ENCODE measurements at regions not wholly inside any gene's neighbourhood (a gene's known extent, or its start where the extent isn't known, plus 50 kb on each side); places are given as distances from the start of the nearest gene placed in this dataset.
A peak's percentile ranks its signal among the peaks of the same experiment; 100 is the strongest.

DNA sequence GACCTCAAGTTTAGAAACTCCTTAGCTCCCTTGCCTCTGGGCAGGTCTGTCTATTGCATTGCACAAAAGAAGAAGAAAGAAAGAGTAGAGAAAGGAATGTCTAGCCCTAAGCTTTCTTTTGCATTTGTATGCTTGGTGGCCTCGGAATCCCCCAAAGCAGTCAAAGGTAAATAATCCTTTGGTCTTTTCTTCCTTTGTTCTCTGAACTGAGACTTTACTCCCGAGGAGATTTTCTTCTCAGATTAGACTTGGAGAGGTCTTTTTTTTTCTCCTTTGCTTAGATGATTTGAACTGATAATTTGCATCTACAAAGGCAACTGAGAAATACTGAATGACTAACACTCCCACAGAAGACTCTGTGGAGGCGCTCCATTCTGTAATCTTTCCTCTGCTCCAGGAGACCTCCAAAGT, 93.2 kb downstream of the AKR1D1 start:
- H3K9me3 Mint-ChIP-seq = peaks cover 43% of the 10 kb centered on the region
- no peak overlapping the region for H3K4me3 Mint-ChIP-seq
- peaks cover 31% of the 10 kb centered on the region for H3K4me1 Mint-ChIP-seq
- peaks cover 10% of the 10 kb centered on the region for H3K36me3 Mint-ChIP-seq (ENCODE audit: low read depth)
- H3K27ac Mint-ChIP-seq = peak overlapping the region; percentile 73
- no peak for DNase-seq
- peaks cover 3% of the 10 kb centered on the region for H3K27me3 Mint-ChIP-seq (ENCODE audit: low read depth, poor library complexity)
- TF ChIP-seq CTCF (IDR thresholded peaks at IDR 0.05) = no peak

DNA sequence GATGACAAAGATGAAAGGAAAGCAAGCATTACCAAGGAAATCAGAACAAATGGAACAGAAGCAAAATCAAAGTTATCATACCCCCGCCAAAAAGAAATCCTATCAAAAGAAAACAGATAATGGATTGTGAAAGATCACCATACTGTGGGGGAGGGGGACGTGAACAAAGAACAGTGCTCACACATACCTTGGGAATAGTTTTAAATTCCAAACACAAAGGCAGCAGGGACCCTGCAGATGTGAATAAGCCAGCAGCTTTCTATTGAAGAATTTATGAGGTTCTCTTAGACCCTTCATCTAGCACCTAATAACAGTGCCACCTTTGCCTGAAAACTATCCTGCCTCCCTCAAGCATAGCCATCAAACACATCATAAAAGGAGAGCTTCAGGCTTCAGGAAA, 94.0 kb downstream of the AKR1D1 start:
- H3K9me3 Mint-ChIP-seq = peaks cover 42% of the 10 kb centered on the region
- no peak for TF ChIP-seq CTCF (IDR thresholded peaks at IDR 0.05)
- H3K4me1 Mint-ChIP-seq = peaks cover 31% of the 10 kb centered on the region
- H3K36me3 Mint-ChIP-seq (ENCODE audit: low read depth) = peaks cover 5% of the 10 kb centered on the region
- DNase-seq = no peak
- H3K27me3 Mint-ChIP-seq (ENCODE audit: low read depth, poor library complexity) = peaks cover 3% of the 10 kb centered on the region
- H3K4me3 Mint-ChIP-seq = peak overlapping the region; percentile 1
- H3K27ac Mint-ChIP-seq = peak overlapping the region; percentile 34

GRCh38 chr7:138170959-138171703, 94.9 kb downstream of the AKR1D1 start:
- H3K27me3 Mint-ChIP-seq (ENCODE audit: low read depth, poor library complexity) = peaks cover 3% of the 10 kb centered on the region
- H3K27ac Mint-ChIP-seq = no peak overlapping the region
- H3K4me1 Mint-ChIP-seq = peaks cover 31% of the 10 kb centered on the region

DNA sequence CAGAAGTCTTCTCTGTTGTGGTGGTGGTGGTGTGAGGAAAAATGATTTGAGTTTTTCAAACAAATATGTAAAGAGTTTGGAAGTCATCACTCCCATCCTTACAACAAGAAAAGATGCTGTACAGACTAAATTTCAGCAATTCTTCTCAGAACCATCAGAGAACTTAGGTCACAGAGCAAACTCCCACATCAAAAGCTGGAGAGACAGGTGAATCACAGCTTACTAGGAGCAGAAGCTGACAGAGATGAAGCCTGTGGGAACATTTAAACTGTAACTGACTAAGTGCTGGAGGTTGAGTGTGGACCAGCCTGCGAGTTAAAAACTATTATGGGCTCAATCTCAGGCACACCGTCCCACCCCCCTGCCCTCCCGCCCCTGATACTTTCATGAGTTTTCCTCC, 97.3 kb downstream of the AKR1D1 start:
- Mint-ChIP-seq H3K36me3 (ENCODE audit: low read depth) (peaks cover 5% of the 10 kb centered on the region), H3K4me1 (peaks cover 26% of the 10 kb centered on the region), H3K9me3 (peaks cover 19% of the 10 kb centered on the region), H3K27ac (no peak overlapping the region), H3K27me3 (ENCODE audit: low read depth, poor library complexity) (peaks cover 3% of the 10 kb centered on the region), H3K4me3 (no peak overlapping the region)
- DNase-seq = no peak
- no peak for TF ChIP-seq CTCF (IDR thresholded peaks at IDR 0.05)

More at GRCh38 chr7:138170959-138171703, 94.9 kb downstream of the AKR1D1 start:
- no peak for TF ChIP-seq CTCF (IDR thresholded peaks at IDR 0.05)
- Mint-ChIP-seq H3K9me3 (peaks cover 37% of the 10 kb centered on the region), H3K36me3 (ENCODE audit: low read depth) (peaks cover 5% of the 10 kb centered on the region), H3K4me3 (no peak overlapping the region)
- no peak for DNase-seq

- DNase-seq = no peak
- H3K9me3 Mint-ChIP-seq = peaks cover 16% of the 10 kb centered on the region
- TF ChIP-seq CTCF (IDR thresholded peaks at IDR 0.05) = no peak
- H3K4me3 Mint-ChIP-seq = no peak overlapping the region
- H3K27me3 Mint-ChIP-seq (ENCODE audit: low read depth, poor library complexity) = peaks cover 6% of the 10 kb centered on the region
- H3K27ac Mint-ChIP-seq = no peak overlapping the region
- H3K36me3 Mint-ChIP-seq (ENCODE audit: low read depth) = peaks cover 5% of the 10 kb centered on the region
- peaks cover 5% of the 10 kb centered on the region for H3K4me1 Mint-ChIP-seq
Measured at GRCh38 chr7:138176060-138176459, 99.8 kb downstream of the AKR1D1 start.

GRCh38 chr7:138184191-138184590, 107.9 kb downstream of the AKR1D1 start:
- TF ChIP-seq CTCF (IDR thresholded peaks at IDR 0.05) = no peak
- Mint-ChIP-seq H3K4me3 (no peak overlapping the region), H3K36me3 (ENCODE audit: low read depth) (no peaks in the 10 kb centered on the region), H3K27ac (no peak overlapping the region), H3K27me3 (ENCODE audit: low read depth, poor library complexity) (peaks cover 3% of the 10 kb centered on the region), H3K4me1 (peaks cover 5% of the 10 kb centered on the region), H3K9me3 (peaks cover 26% of the 10 kb centered on the region)
- no peak for DNase-seq

All from nephron progenitor cell (in vitro differentiated cells).